SK-N-SH (cell line): ENCODE measurements at regions not wholly inside any gene's neighbourhood (a gene's known extent, or its start where the extent isn't known, plus 50 kb on each side); places are given as distances from the start of the nearest gene placed in this dataset.

ENCODE experiments used
- CTCF ChIA-PET: fragments of 300-600, 350-600 bp; formaldehyde crosslinking; extraction: SDS; loops from one replicate; lab custom pipeline; 2021; lab: Yijun Ruan, JAX
- POLR2A ChIA-PET: fragments of 350-600 bp; sonication (Branson Sonifier 250); formaldehyde crosslinking; extraction: SDS; loops from one replicate; lab custom pipeline; 2020; ENCODE audit warnings: antibody characterized with exemption, inconsistent platforms; lab: Yijun Ruan, JAX
- DNase-seq: peaks from one replicate; pipeline ENCODE4 v3.0.0; 2012
- H2AFZ ChIP-seq: fragments of 200-600 bp; sonication (generic); 2 replicates; pipeline ENCODE4 v1.8.1; 2016; ENCODE audit warnings: antibody characterized with exemption, mild to moderate bottlenecking, low read depth
- H3F3A ChIP-seq: fragments of 200-600 bp; sonication (generic); replicated peaks from 2 replicates; pipeline ENCODE3; 2016; ENCODE audit warnings: antibody characterized with exemption, mild to moderate bottlenecking; ENCODE audit not compliant: insufficient read depth
- H3K27ac ChIP-seq, 2 experiments: fragments of 200-500 bp in 1 of 2; fragments of 200-600 bp in 1 of 2; sonication (Bioruptor generic) in 1 of 2; sonication (generic), shearing (Covaris generic) in 1 of 2; 2 replicates each; pipeline versions ENCODE4 v1.5.1 to v1.6.1; 2014 to 2016; ENCODE audit warnings: low read depth in 2 of 2, inconsistent platforms in 1 of 2, low read length in 1 of 2, mild to moderate bottlenecking in 1 of 2, mixed read lengths in 1 of 2
- H3K27me3 ChIP-seq: fragments of 200-600 bp; sonication (generic), shearing (Covaris generic); 2 replicates; pipeline ENCODE4 v1.6.1; 2016; ENCODE audit warnings: mixed run types; ENCODE audit not compliant: insufficient read depth
- H3K36me3 ChIP-seq, 2 experiments: fragments of 200-500 bp in 1 of 2; fragments of 200-600 bp in 1 of 2; sonication (Bioruptor generic) in 1 of 2; sonication (generic) in 1 of 2; replicated peaks in 1 of 2; 2 replicates each; pipeline versions ENCODE3 to v1.5.1; 2014 to 2016; ENCODE audit warnings: low read length in 1 of 2, mild to moderate bottlenecking in 1 of 2; ENCODE audit not compliant: insufficient read depth in 2 of 2, control insufficient read depth in 1 of 2
- H3K4me1 ChIP-seq, 2 experiments: fragments of 200-500 bp in 1 of 2; fragments of 200-600 bp in 1 of 2; sonication (Bioruptor generic) in 1 of 2; sonication (generic), shearing (Covaris generic) in 1 of 2; 2 replicates each; pipeline versions ENCODE4 v1.5.1 to v1.6.1; 2014 to 2016; ENCODE audit warnings: low read depth in 1 of 2, low read length in 1 of 2, mixed run types in 1 of 2; ENCODE audit not compliant: insufficient read depth in 2 of 2, control insufficient read depth in 1 of 2
- H3K4me2 ChIP-seq: fragments of 200-600 bp; sonication (generic), shearing (Covaris generic); 2 replicates; pipeline ENCODE4 v1.6.1; 2017; ENCODE audit warnings: mixed run types
- H3K4me3 ChIP-seq, 2 experiments: fragments of 200-500 bp in 1 of 2; fragments of 200-600 bp in 1 of 2; sonication (Bioruptor generic) in 1 of 2; sonication (generic), shearing (Covaris generic) in 1 of 2; 2 replicates each; pipeline versions ENCODE4 v1.5.1 to v1.8.1; 2014 to 2016; ENCODE audit warnings: low read depth in 2 of 2, inconsistent platforms in 1 of 2, low read length in 1 of 2, mild to moderate bottlenecking in 1 of 2, mixed read lengths in 1 of 2, moderate library complexity in 1 of 2
- H3K79me2 ChIP-seq: fragments of 200-600 bp; sonication (generic); 2 replicates; pipeline ENCODE4 v1.8.1; 2017; ENCODE audit warnings: mild to moderate bottlenecking; ENCODE audit not compliant: insufficient read depth
- H3K9ac ChIP-seq: fragments of 200-600 bp; sonication (generic); 2 replicates; pipeline ENCODE4 v1.6.1; 2017; ENCODE audit warnings: mixed run types
- H3K9me2 ChIP-seq: fragments of 200-600 bp; sonication (generic); 2 replicates; pipeline ENCODE4 v1.6.1; 2017; ENCODE audit warnings: mixed run types
- H3K9me3 ChIP-seq: fragments of 200-600 bp; sonication (generic); 2 replicates; pipeline ENCODE4 v1.6.1; 2017; ENCODE audit warnings: mixed run types, mild to moderate bottlenecking, moderate library complexity
- H4K20me1 ChIP-seq: fragments of 200-600 bp; sonication (generic); 2 replicates; pipeline ENCODE4 v1.6.1; 2017; ENCODE audit warnings: mild to moderate bottlenecking, mixed run types; ENCODE audit not compliant: insufficient read depth
- EZH2phosphoT487 ChIP-seq: fragments of 200-600 bp; sonication (generic); IDR thresholded peaks from 2 replicates; pipeline ENCODE4 v1.6.1; 2017; ENCODE audit warnings: low read depth, mixed run types, mild to moderate bottlenecking, antibody characterized with exemption, moderate library complexity, borderline replicate concordance
- FOXM1 ChIP-seq: IDR thresholded peaks from 2 replicates; pipeline ENCODE4 v1.4.0; 2012; ENCODE audit warnings: low read depth, mild to moderate bottlenecking
- MXI1 ChIP-seq: IDR thresholded peaks from 2 replicates; pipeline ENCODE4 v1.6.1; 2012; ENCODE audit warnings: mild to moderate bottlenecking, low read depth, low read length, improper control_type of control experiment
- RCOR1 ChIP-seq: fragments of 150-350 bp; IDR thresholded peaks from 2 replicates; pipeline ENCODE4 v1.6.1; 2017; ENCODE audit warnings: antibody characterized with exemption, low read length
- RFX5 ChIP-seq: IDR thresholded peaks from 2 replicates; pipeline ENCODE4 v1.6.1; 2012; ENCODE audit warnings: mild to moderate bottlenecking, improper control_type of control experiment, low read length
- SIN3A ChIP-seq: IDR thresholded peaks from 2 replicates; pipeline ENCODE4 v1.6.1; 2012; ENCODE audit warnings: low read depth, mild to moderate bottlenecking, low read length, moderate library complexity, borderline replicate concordance
- YY1 ChIP-seq: IDR thresholded peaks from 2 replicates; pipeline ENCODE4 v1.4.0; 2012; ENCODE audit warnings: low read depth, mild to moderate bottlenecking
- WGBS: methylation state at CpG from one replicate; pipeline ENCODE4 v1.1.6; 2017; ENCODE audit warnings: low lambda C conversion rate; 5-methylcytosine and 5-hydroxymethylcytosine counted together
- TF ChIP-seq, protein P1 (sequence below): fragments of 150-350 bp; IDR thresholded peaks from 2 replicates; pipeline ENCODE4 v1.6.1; 2016; ENCODE audit warnings: mild to moderate bottlenecking, low read depth, low read length
- TF ChIP-seq, protein P2 (sequence below): IDR thresholded peaks from 2 replicates; pipeline ENCODE4 v1.4.0; 2012; ENCODE audit warnings: low read depth, borderline replicate concordance
- TF ChIP-seq, protein P3 (sequence below): IDR thresholded peaks from 2 replicates; pipeline ENCODE4 v1.4.0; 2012; ENCODE audit warnings: low read depth

DNA sequence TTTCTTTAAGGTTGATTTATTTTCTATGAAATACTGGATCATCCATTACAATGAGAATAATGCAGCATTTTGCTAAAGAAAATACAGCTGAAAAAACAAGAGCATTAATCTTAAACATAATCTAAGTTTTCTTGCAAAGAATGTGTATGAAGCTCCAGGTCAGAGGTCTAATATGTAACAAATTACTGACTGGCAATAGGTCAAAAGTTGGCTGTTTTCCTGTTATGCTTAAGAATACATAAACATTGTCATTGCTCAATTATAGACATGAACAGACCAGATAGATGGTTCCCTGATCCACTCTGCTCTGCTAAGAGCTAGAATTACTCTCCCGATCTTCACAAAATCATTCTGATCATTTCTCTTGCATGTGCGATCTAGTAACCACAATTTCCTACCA is 718.6 kb downstream of the PDHA2 start:
- no peaks in the 10 kb centered on the region for H4K20me1 ChIP-seq
- no peaks in the 10 kb centered on the region for H3K4me1 ChIP-seq
- TF ChIP-seq YY1, result no peak
- TF ChIP-seq, protein P1, sequence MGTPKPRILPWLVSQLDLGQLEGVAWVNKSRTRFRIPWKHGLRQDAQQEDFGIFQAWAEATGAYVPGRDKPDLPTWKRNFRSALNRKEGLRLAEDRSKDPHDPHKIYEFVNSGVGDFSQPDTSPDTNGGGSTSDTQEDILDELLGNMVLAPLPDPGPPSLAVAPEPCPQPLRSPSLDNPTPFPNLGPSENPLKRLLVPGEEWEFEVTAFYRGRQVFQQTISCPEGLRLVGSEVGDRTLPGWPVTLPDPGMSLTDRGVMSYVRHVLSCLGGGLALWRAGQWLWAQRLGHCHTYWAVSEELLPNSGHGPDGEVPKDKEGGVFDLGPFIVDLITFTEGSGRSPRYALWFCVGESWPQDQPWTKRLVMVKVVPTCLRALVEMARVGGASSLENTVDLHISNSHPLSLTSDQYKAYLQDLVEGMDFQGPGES, result no peak
- CTCF ChIA-PET, result interaction anchor here (0.6 kb wide), 1 partner anchor 1015 kb away, joined by 3 read pairs; no protein-coding TSS in a partner anchor
- WGBS, result 84% methylated on average over 2 of the region's 2 CpGs
- H3K4me3 ChIP-seq, result no peak overlapping the region
- H3K9me2 ChIP-seq, result no peaks in the 10 kb centered on the region
- no peak overlapping the region for H3K27ac ChIP-seq
- H3F3A ChIP-seq, result no peaks in the 10 kb centered on the region
- H3K4me2 ChIP-seq, result no peak overlapping the region
- POLR2A ChIA-PET, result no interaction called here
- no peak overlapping the region for H2AFZ ChIP-seq
- H3K36me3 ChIP-seq, result no peaks in the 10 kb centered on the region
- DNase-seq, result no peak
- no peaks in the 10 kb centered on the region for H3K79me2 ChIP-seq
- no peak overlapping the region for H3K9ac ChIP-seq
- H3K27me3 ChIP-seq, result no peaks in the 10 kb centered on the region
- no peaks in the 10 kb centered on the region for H3K9me3 ChIP-seq

DNA sequence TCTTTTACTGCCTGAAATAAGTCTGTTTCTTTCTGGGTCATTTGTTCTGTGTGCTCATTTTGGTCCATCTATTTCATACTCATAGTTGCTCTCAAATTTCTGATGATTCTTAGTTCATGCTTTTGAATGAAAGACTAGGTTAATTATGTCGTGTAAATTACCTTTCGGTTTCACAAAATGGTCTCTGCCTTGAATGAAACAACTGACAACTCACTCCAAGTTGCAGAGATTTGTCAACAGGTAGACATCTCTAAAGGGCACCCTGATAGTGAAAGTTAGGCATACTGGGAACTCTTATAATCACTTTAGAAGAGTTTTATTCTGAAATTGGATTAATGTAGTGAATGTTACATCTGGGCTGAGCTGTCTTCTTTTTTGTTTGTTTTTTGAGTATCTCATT is 726.9 kb downstream of the PDHA2 start:
- Histone ChIP-seq H4K20me1 (no peaks in the 10 kb centered on the region), H3K4me3 (no peak overlapping the region), H3K9ac (no peak overlapping the region), H3K4me1 (no peaks in the 10 kb centered on the region), H3K36me3 (no peaks in the 10 kb centered on the region)
- CTCF ChIA-PET, result no interaction called here
- TF ChIP-seq FOXM1, result no peak
- TF ChIP-seq MXI1, result no peak
- no peak for TF ChIP-seq SIN3A
- no peak for TF ChIP-seq RFX5
- no peak for TF ChIP-seq RCOR1
- TF ChIP-seq, protein P2, sequence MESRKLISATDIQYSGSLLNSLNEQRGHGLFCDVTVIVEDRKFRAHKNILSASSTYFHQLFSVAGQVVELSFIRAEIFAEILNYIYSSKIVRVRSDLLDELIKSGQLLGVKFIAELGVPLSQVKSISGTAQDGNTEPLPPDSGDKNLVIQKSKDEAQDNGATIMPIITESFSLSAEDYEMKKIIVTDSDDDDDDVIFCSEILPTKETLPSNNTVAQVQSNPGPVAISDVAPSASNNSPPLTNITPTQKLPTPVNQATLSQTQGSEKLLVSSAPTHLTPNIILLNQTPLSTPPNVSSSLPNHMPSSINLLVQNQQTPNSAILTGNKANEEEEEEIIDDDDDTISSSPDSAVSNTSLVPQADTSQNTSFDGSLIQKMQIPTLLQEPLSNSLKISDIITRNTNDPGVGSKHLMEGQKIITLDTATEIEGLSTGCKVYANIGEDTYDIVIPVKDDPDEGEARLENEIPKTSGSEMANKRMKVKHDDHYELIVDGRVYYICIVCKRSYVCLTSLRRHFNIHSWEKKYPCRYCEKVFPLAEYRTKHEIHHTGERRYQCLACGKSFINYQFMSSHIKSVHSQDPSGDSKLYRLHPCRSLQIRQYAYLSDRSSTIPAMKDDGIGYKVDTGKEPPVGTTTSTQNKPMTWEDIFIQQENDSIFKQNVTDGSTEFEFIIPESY, result no peak
- TF ChIP-seq, protein P3, sequence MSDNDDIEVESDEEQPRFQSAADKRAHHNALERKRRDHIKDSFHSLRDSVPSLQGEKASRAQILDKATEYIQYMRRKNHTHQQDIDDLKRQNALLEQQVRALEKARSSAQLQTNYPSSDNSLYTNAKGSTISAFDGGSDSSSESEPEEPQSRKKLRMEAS, result no peak
- no peak for TF ChIP-seq EZH2phosphoT487
- TF ChIP-seq, all 33 proteins: peak for 0
- no peak for DNase-seq
- Histone ChIP-seq H3K9me3 (no peaks in the 10 kb centered on the region), H2AFZ (no peak overlapping the region), H3K27ac (no peak overlapping the region), H3K27me3 (no peaks in the 10 kb centered on the region), H3K4me2 (no peak overlapping the region), H3K9me2 (no peaks in the 10 kb centered on the region), H3F3A (no peaks in the 10 kb centered on the region), H3K79me2 (no peaks in the 10 kb centered on the region)
- 57% methylated on average over 2 of the region's 2 CpGs for WGBS
- POLR2A ChIA-PET, result no interaction called here
